H9 (cell line): ENCODE measurements at regions not wholly inside any gene's neighbourhood (a gene's known extent, or its start where the extent isn't known, plus 50 kb on each side); places are given as distances from the start of the nearest gene placed in this dataset.

Experiments used
- DNase-seq: peaks from one replicate; pipeline ENCODE4 v3.0.0-alpha.2; 2017
- H2AFZ ChIP-seq: one replicate; pipeline ENCODE4 v1.6.1; 2013; ENCODE audit warnings: mild to moderate bottlenecking, low read length, control low read depth, moderate library complexity
- H2AK5ac ChIP-seq: 2 replicates; pipeline ENCODE4 v1.6.1; 2013; ENCODE audit warnings: low read length, control low read depth, mixed read lengths; ENCODE audit not compliant: insufficient read length
- H2BK120ac ChIP-seq: one replicate; pipeline ENCODE4 v1.6.1; 2013; ENCODE audit warnings: low read depth, mild to moderate bottlenecking, low read length, control low read depth, inconsistent platforms; ENCODE audit not compliant: poor library complexity, severe bottlenecking
- H2BK12ac ChIP-seq: 2 replicates; pipeline ENCODE4 v1.6.1; 2013; ENCODE audit warnings: low read length, control low read depth, mixed read lengths, low read depth; ENCODE audit not compliant: insufficient read length
- H2BK15ac ChIP-seq: 2 replicates; pipeline ENCODE4 v1.6.1; 2013; ENCODE audit warnings: low read depth, low read length, control low read depth
- H2BK20ac ChIP-seq: one replicate; pipeline ENCODE4 v1.6.1; 2013; ENCODE audit warnings: low read depth, mild to moderate bottlenecking, low read length, control low read depth, inconsistent platforms; ENCODE audit not compliant: poor library complexity, severe bottlenecking
- H2BK5ac ChIP-seq: 2 replicates; pipeline ENCODE4 v1.6.1; 2013; ENCODE audit warnings: low read length, control low read depth, mixed read lengths; ENCODE audit not compliant: insufficient read length
- H3K14ac ChIP-seq: 2 replicates; pipeline ENCODE4 v1.6.1; 2013; ENCODE audit warnings: low read length, control low read depth; ENCODE audit not compliant: insufficient read depth
- H3K18ac ChIP-seq: 2 replicates; pipeline ENCODE4 v1.6.1; 2013; ENCODE audit warnings: low read depth, mild to moderate bottlenecking, mixed read lengths, low read length, control low read depth; ENCODE audit not compliant: insufficient read length
- H3K23ac ChIP-seq: 2 replicates; pipeline ENCODE4 v1.6.1; 2013; ENCODE audit warnings: low read length, control low read depth, mixed read lengths, low read depth; ENCODE audit not compliant: insufficient read length
- H3K23me2 ChIP-seq: 2 replicates; pipeline ENCODE4 v1.6.1; 2013; ENCODE audit warnings: low read depth, mild to moderate bottlenecking, mixed read lengths, low read length, control low read depth; ENCODE audit not compliant: insufficient read length, poor library complexity, severe bottlenecking
- H3K27ac ChIP-seq: 2 replicates; pipeline ENCODE4 v1.5.1; 2013; ENCODE audit warnings: low read length, control low read depth, mixed read lengths, low read depth; ENCODE audit not compliant: insufficient read length
- H3K27me3 ChIP-seq: 2 replicates; pipeline ENCODE4 v1.6.1; 2013; ENCODE audit warnings: low read length, control low read depth, inconsistent platforms; ENCODE audit not compliant: insufficient read depth
- H3K4ac ChIP-seq: 2 replicates; pipeline ENCODE4 v1.6.1; 2013; ENCODE audit warnings: low read depth, mild to moderate bottlenecking, control low read depth, inconsistent platforms, low read length, moderate library complexity
- H3K4me1 ChIP-seq: 2 replicates; pipeline ENCODE4 v1.6.1; 2013; ENCODE audit warnings: low read length, control low read depth, inconsistent platforms; ENCODE audit not compliant: insufficient read depth
- H3K4me2 ChIP-seq: 2 replicates; pipeline ENCODE4 v1.6.1; 2013; ENCODE audit warnings: low read length, control low read depth, mixed read lengths; ENCODE audit not compliant: insufficient read length, insufficient read depth
- H3K56ac ChIP-seq: 2 replicates; pipeline ENCODE4 v1.6.1; 2013; ENCODE audit warnings: low read depth, mild to moderate bottlenecking, mixed read lengths, low read length, control low read depth; ENCODE audit not compliant: insufficient read length
- H3K79me1 ChIP-seq: 2 replicates; pipeline ENCODE4 v1.6.1; 2013; ENCODE audit warnings: low read depth, mild to moderate bottlenecking, moderate library complexity, low read length, control low read depth, inconsistent platforms; ENCODE audit not compliant: insufficient read depth, poor library complexity, severe bottlenecking
- H3K79me2 ChIP-seq: 2 replicates; pipeline ENCODE4 v1.6.1; 2013; ENCODE audit warnings: low read length, control low read depth, inconsistent platforms; ENCODE audit not compliant: insufficient read depth
- H3K9ac ChIP-seq: 2 replicates; pipeline ENCODE4 v1.6.1; 2013; ENCODE audit warnings: low read length, control low read depth, mixed read lengths; ENCODE audit not compliant: insufficient read length; ENCODE audit errors: extremely low read depth
- H3K9me3 ChIP-seq: one replicate; pipeline ENCODE4 v1.6.1; 2013; ENCODE audit warnings: low read depth, low read length, inconsistent platforms; ENCODE audit not compliant: control insufficient read depth
- H3T11ph ChIP-seq: one replicate; pipeline ENCODE4 v1.6.1; 2013; ENCODE audit warnings: mild to moderate bottlenecking, low read length, control low read depth, inconsistent platforms
- H4K20me1 ChIP-seq: one replicate; pipeline ENCODE4 v1.6.1; 2013; ENCODE audit not compliant: control insufficient read depth, insufficient read length, insufficient read depth
- H4K5ac ChIP-seq: 2 replicates; pipeline ENCODE4 v1.6.1; 2013; ENCODE audit warnings: low read depth, mild to moderate bottlenecking, mixed read lengths, low read length, control low read depth; ENCODE audit not compliant: insufficient read length
- H4K8ac ChIP-seq: replicated peaks from 2 replicates; pipeline ENCODE4 v1.6.1; 2013; ENCODE audit warnings: low read length, control low read depth, mixed read lengths, low read depth; ENCODE audit not compliant: insufficient read length
- H4K91ac ChIP-seq: 2 replicates; pipeline ENCODE4 v1.6.1; 2013; ENCODE audit warnings: low read depth, mild to moderate bottlenecking, moderate library complexity, mixed read lengths, low read length, control low read depth; ENCODE audit not compliant: insufficient read length
- H3K27ac Mint-ChIP-seq, 3 experiments: 2 replicates in 2 of 3; 3 replicates in 1 of 3; pipeline ENCODE4 v1.8.0; 2020 to 2021; ENCODE audit warnings: mixed read lengths in 3 of 3, mild to moderate bottlenecking in 1 of 3, moderate library complexity in 1 of 3
- H3K27me3 Mint-ChIP-seq: 2 replicates; pipeline ENCODE4 v1.8.0; 2021; ENCODE audit warnings: low read depth, mild to moderate bottlenecking, moderate library complexity, mixed read lengths
- H3K36me3 Mint-ChIP-seq, 3 experiments: 2 replicates in 2 of 3; 3 replicates in 1 of 3; pipeline ENCODE4 v1.8.0; 2020 to 2021; ENCODE audit warnings: low read depth in 3 of 3, mixed read lengths in 3 of 3; ENCODE audit not compliant: insufficient read depth in 1 of 3
- H3K4me1 Mint-ChIP-seq, 2 experiments: 2 replicates each; pipeline ENCODE4 v1.8.0; 2020; ENCODE audit warnings: mixed read lengths in 2 of 2
- H3K4me3 Mint-ChIP-seq, 2 experiments: 2 replicates in 1 of 2; 3 replicates in 1 of 2; pipeline ENCODE4 v1.8.0; 2020 to 2021; ENCODE audit warnings: mild to moderate bottlenecking in 2 of 2, mixed read lengths in 2 of 2, moderate library complexity in 1 of 2
- H3K9me3 Mint-ChIP-seq, 2 experiments: 2 replicates in 1 of 2; 3 replicates in 1 of 2; pipeline ENCODE4 v1.8.0; 2020; ENCODE audit warnings: mild to moderate bottlenecking in 2 of 2, mixed read lengths in 2 of 2, moderate library complexity in 1 of 2
- WGBS: extraction: QIAGEN DNeasy Blood & Tissue Kit; methylation state at CpG from one replicate; pipeline ENCODE4 v1.1.7; 2013; ENCODE audit warnings: missing lambda C conversion rate, low lambda C conversion rate, mixed read lengths; ENCODE audit not compliant: insufficient read length; ENCODE audit errors: extremely low coverage; 5-methylcytosine and 5-hydroxymethylcytosine counted together
- TF ChIP-seq, protein P1 (sequence below): fragments of 200-600 bp; sonication (generic); conservative IDR thresholded peaks from 3 replicates; pipeline ENCODE4 v1.8.0; 2021; ENCODE audit warnings: antibody characterized with exemption, mild to moderate bottlenecking

DNA sequence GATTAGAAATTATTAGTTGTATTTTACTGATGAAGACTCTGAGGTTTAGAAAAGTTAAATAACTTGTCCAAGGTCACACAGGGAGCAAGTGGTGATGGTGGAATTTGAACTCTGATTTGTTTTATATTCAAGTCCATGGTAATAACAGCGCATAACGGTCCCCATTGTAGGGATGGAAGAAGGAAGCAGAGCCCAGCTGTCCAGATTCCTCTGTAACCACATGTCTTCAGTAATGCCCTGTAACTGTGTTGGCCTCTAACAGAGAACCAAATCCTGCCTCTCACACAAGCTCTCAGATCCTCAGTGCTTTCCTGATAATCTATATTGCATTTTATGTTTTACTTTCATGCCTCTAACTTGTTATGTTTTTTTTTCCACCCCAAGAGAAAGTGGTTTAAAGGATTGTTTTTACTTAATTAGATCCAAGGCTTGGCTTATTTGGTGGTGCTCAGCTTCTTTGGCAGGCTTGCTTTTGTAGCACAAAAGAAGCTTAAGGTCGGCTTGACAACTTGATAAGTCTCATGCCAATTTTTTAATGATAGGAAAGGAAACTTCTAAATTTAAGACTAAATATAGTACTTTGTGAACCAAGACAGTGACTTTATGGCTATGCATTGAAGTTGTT is 105.1 kb upstream of the SEL1L start:
- H3K27ac ChIP-seq: no peak overlapping the region
- no peaks in the 10 kb centered on the region for H3K27me3 ChIP-seq
- H3K9me3 ChIP-seq: no peaks in the 10 kb centered on the region
- H3K23me2 ChIP-seq: no peaks in the 10 kb centered on the region
- no peak overlapping the region for H3K4me2 ChIP-seq
- H3T11ph ChIP-seq: no peak overlapping the region
- Mint-ChIP-seq H3K27ac (no peak overlapping the region), H3K36me3 (no peaks in the 10 kb centered on the region), H3K9me3 (no peaks in the 10 kb centered on the region; a peak in 2 of 5 replicates), H3K4me1 (peaks cover 10% of the 10 kb centered on the region in 2 experiments), H3K27me3 (no peaks in the 10 kb centered on the region), H3K4me3 (no peak overlapping the region)
- no peak overlapping the region for H2BK120ac ChIP-seq
- no peak overlapping the region for H3K9ac ChIP-seq
- no peaks in the 10 kb centered on the region for H4K20me1 ChIP-seq
- no peak overlapping the region for H3K4ac ChIP-seq
- H2BK15ac ChIP-seq: no peak overlapping the region
- H4K5ac ChIP-seq: no peak overlapping the region
- no peaks in the 10 kb centered on the region for H3K79me1 ChIP-seq
- TF ChIP-seq, protein P1, sequence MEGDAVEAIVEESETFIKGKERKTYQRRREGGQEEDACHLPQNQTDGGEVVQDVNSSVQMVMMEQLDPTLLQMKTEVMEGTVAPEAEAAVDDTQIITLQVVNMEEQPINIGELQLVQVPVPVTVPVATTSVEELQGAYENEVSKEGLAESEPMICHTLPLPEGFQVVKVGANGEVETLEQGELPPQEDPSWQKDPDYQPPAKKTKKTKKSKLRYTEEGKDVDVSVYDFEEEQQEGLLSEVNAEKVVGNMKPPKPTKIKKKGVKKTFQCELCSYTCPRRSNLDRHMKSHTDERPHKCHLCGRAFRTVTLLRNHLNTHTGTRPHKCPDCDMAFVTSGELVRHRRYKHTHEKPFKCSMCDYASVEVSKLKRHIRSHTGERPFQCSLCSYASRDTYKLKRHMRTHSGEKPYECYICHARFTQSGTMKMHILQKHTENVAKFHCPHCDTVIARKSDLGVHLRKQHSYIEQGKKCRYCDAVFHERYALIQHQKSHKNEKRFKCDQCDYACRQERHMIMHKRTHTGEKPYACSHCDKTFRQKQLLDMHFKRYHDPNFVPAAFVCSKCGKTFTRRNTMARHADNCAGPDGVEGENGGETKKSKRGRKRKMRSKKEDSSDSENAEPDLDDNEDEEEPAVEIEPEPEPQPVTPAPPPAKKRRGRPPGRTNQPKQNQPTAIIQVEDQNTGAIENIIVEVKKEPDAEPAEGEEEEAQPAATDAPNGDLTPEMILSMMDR: no peak
- H2AK5ac ChIP-seq: no peak overlapping the region
- no peak overlapping the region for H4K91ac ChIP-seq
- no peak overlapping the region for H2BK5ac ChIP-seq
- no peak overlapping the region for H3K56ac ChIP-seq
- no peak for DNase-seq
- H2BK20ac ChIP-seq: no peak overlapping the region
- WGBS: no CpG with 5 or more reads among the region's 3 CpGs
- H3K23ac ChIP-seq: no peak overlapping the region
- no peaks in the 10 kb centered on the region for H3K79me2 ChIP-seq
- H3K18ac ChIP-seq: no peak overlapping the region
- H3K4me1 ChIP-seq: no peaks in the 10 kb centered on the region
- H4K8ac ChIP-seq: no peak overlapping the region
- no peak overlapping the region for H3K14ac ChIP-seq
- no peak overlapping the region for H2AFZ ChIP-seq
- no peak overlapping the region for H2BK12ac ChIP-seq
